SK-N-SH (cell line): ENCODE measurements at regions not wholly inside any gene's neighbourhood (a gene's known extent, or its start where the extent isn't known, plus 50 kb on each side); places are given as distances from the start of the nearest gene placed in this dataset.

Source experiments
- FOXM1 ChIP-seq: IDR thresholded peaks from 2 replicates; pipeline ENCODE4 v1.4.0; 2012; ENCODE audit warnings: low read depth, mild to moderate bottlenecking
- JUND ChIP-seq: IDR thresholded peaks from 2 replicates; pipeline ENCODE4 v1.4.0; 2012
- MXI1 ChIP-seq: IDR thresholded peaks from 2 replicates; pipeline ENCODE4 v1.6.1; 2012; ENCODE audit warnings: mild to moderate bottlenecking, low read depth, low read length, improper control_type of control experiment
- POLR2AphosphoS5 ChIP-seq: IDR thresholded peaks from 2 replicates; pipeline ENCODE4 v1.6.1; 2012; ENCODE audit warnings: low read depth, low read length
- RXRA ChIP-seq: IDR thresholded peaks from 2 replicates; pipeline ENCODE4 v1.4.0; 2012; ENCODE audit warnings: low read depth, mild to moderate bottlenecking, borderline replicate concordance
- SIN3A ChIP-seq: IDR thresholded peaks from 2 replicates; pipeline ENCODE4 v1.6.1; 2012; ENCODE audit warnings: low read depth, mild to moderate bottlenecking, low read length, moderate library complexity, borderline replicate concordance
- TAF1 ChIP-seq: IDR thresholded peaks from 2 replicates; pipeline ENCODE4 v1.6.1; 2012; ENCODE audit warnings: low read depth, mild to moderate bottlenecking, low read length, moderate library complexity, borderline replicate concordance
- TF ChIP-seq, protein P1 (sequence below): fragments of 200-600 bp; sonication (generic); IDR thresholded peaks from 2 replicates; pipeline ENCODE4 v1.6.1; 2017; ENCODE audit warnings: antibody characterized with exemption, mild to moderate bottlenecking, moderate library complexity
- TF ChIP-seq, protein P2 (sequence below): IDR thresholded peaks from 2 replicates; pipeline ENCODE4 v1.4.0; 2012; ENCODE audit warnings: low read depth

DNA sequence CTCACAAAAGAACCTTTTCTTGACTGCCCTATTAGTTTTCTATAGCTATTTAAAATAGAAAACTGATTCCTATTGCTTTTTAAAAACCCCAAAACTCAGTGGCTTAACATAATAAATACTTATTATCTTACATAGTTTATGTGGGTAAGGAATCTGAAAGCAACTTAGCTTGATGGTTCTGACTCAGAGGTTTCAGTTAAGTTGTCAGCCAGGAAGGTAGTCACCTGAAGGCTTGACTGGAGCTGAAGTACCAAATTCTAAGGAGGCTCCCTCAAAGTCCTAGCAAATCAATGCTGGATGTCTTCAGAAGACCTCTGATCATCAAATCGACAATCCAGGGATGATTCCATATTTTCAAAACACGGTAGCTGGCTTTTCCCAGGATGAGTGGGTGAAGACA is 546.6 kb upstream of the CDH2 start:
- TF ChIP-seq, protein P1, sequence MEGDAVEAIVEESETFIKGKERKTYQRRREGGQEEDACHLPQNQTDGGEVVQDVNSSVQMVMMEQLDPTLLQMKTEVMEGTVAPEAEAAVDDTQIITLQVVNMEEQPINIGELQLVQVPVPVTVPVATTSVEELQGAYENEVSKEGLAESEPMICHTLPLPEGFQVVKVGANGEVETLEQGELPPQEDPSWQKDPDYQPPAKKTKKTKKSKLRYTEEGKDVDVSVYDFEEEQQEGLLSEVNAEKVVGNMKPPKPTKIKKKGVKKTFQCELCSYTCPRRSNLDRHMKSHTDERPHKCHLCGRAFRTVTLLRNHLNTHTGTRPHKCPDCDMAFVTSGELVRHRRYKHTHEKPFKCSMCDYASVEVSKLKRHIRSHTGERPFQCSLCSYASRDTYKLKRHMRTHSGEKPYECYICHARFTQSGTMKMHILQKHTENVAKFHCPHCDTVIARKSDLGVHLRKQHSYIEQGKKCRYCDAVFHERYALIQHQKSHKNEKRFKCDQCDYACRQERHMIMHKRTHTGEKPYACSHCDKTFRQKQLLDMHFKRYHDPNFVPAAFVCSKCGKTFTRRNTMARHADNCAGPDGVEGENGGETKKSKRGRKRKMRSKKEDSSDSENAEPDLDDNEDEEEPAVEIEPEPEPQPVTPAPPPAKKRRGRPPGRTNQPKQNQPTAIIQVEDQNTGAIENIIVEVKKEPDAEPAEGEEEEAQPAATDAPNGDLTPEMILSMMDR = no peak
- no peak for TF ChIP-seq SIN3A
- TF ChIP-seq, protein P2, sequence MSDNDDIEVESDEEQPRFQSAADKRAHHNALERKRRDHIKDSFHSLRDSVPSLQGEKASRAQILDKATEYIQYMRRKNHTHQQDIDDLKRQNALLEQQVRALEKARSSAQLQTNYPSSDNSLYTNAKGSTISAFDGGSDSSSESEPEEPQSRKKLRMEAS = no peak
- TF ChIP-seq MXI1 = no peak
- TF ChIP-seq JUND = no peak
- no peak for TF ChIP-seq FOXM1
- TF ChIP-seq RXRA = no peak
- TF ChIP-seq TAF1 = no peak
- no peak for TF ChIP-seq POLR2AphosphoS5
